GM21367 (cell line): ENCODE measurements at regions not wholly inside any gene's neighbourhood (a gene's known extent, or its start where the extent isn't known, plus 50 kb on each side); places are given as distances from the start of the nearest gene placed in this dataset.

Source experiments
- ATAC-seq: cut with Tn5 transposase; IDR thresholded peaks from one replicate; pipeline ENCODE4 v1.9.1; 2021; ENCODE audit not compliant: unreplicated experiment

DNA sequence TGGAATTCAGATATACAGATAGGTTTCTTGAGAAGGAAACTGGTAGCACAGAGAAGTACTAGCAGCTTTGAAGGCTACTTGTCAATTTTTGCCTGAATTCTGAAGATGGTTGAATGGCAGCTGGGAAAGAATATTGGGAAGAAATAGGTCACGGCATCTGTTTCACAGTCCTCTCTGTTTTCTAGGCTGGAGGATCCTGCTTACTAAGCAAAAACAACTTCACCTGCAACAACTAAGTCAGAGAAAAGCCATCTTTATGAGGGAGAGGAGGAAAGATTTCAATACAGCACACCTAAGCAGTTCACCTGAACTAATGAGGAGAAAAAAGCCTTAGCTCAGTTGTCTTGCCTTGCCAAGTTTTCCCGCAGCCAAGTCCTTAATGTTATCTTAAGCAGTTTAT lies 975.5 kb upstream of the EPHA7 start:
- no peak for ATAC-seq

DNA sequence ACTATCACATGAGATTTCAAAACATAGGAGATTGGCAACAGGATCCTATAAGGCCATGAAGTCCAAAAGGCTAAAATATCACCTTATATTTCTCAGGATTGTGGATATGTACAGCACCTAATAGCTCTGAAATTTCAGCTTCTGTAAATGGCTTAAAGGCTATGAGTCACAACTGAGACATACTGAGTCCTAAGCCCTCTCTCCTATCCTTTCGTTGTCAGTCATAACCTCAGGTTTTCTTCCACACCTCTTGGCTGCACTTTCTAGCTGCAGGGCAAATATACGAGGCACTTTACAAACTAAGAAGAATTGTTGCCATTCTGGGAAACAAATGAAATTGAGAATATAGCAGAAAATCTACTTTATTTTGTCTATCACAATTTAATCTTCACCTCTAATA lies 969.9 kb upstream of the EPHA7 start:
- no peak for ATAC-seq

GRCh38 chr6:94377835-94378234 lies 958.5 kb upstream of the EPHA7 start:
- no peak for ATAC-seq

DNA sequence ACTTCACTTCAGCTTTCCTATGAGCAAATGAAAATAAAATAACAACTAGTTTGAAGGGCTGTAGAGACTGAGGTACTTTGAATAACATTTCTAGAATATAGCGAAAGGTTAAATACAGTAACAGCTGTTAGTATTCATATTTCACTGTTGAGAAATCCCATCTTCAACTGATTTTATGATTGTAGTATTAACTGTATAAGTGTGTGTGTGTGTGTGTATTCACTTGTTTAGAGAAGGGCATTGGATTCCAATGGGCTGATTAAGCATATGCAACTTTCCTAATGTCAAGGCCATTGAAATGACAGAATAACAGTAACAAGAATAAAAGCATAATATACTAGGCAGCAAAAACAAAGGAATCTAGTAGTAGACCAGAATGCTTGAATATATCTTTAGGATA lies 957.5 kb upstream of the EPHA7 start:
- no peak for ATAC-seq

DNA sequence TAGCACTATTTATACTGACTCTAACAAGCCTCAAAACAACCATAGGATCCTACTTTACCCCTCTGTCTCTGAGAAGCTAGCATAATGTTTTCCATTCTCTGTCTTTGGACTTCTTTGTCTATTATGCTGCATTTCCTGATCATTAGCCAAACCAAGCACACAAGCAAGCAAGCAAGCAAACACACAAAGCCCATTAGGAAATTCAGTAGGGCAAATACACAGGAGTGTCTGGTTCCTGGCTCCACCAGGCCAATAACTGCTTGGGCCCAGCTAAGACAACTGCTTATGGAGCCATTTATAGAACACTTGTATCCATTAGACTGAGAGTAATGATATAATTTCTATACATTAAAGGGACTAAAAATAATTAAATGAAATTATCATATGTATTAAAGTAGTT lies 952.9 kb upstream of the EPHA7 start:
- no peak for ATAC-seq

- no peak for ATAC-seq
Measured at GRCh38 chr6:94367316-94367715, 948.0 kb upstream of the EPHA7 start.

DNA sequence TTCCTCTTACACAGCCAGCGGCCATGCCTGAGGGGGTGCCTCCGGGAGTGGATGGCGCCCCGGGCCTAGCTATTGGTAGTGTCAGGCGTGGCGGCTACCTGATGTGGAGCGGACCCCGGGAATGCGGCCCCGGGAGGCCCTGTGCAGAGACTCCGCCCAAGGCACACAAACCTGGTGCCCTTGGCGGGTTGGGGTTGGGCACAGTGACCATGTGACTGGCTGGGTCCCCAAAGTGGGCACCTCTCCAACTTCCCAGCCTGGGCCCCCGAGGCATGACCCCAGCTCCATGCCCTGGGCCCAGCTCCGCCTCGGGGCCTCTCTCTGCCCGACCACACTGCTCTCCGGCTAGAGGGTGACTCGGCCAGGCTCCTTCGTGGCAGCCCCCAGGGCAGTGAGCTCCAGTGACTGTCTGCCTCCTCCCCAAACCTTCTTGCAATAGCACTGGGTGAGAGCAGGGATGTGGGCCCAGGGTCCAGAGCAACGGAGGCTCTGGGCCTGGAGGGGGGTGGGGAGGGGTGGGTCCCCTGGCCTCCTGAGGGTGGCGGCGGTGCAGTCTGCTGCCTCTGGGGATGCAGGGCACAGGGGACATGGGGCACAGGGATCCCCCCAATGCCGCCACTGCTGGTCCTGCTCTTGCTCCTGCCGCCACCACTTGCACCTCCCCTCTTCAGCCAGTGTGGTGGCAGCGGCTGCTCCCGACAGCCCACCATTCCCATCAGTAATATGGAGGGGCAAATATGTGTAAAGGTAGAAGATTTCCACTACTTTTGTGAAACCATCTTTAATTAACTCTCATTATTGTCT lies 942.9 kb upstream of the EPHA7 start:
- no peak for ATAC-seq

- no peak for ATAC-seq
Measured at GRCh38 chr6:94361304-94362060, 942.1 kb upstream of the EPHA7 start.

- no peak for ATAC-seq
Measured at GRCh38 chr6:94357381-94357980, 938.1 kb upstream of the EPHA7 start.

DNA sequence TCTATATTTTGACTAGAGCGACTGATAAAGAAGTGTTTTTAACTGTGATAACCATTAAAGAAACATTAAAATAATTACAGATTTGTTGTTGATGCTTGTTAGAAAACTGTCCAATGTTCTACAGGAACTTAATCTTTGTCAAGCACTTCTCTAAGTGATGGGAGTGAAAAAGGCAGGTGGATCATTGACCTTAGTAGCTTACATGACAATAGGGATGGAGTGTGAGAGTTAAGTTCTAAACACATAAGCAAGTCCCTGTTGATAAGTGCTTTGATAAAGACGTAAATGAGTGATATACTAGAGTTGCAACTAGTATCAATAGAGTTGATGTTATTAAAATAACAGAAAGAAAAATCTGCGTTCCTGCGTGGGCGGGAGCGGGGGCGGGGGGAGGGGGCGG lies 931.5 kb upstream of the EPHA7 start:
- no peak for ATAC-seq

GRCh38 chr6:94349227-94349626 lies 929.9 kb upstream of the EPHA7 start:
- ATAC-seq = no peak

- ATAC-seq = no peak
Measured at GRCh38 chr6:94344866-94345265, 925.5 kb upstream of the EPHA7 start.

- ATAC-seq = no peak
Measured at GRCh38 chr6:94341173-94341572, 921.8 kb upstream of the EPHA7 start.

GRCh38 chr6:94323853-94324252 lies 904.5 kb upstream of the EPHA7 start:
- ATAC-seq = no peak

GRCh38 chr6:94300424-94301144 lies 881.2 kb upstream of the EPHA7 start:
- ATAC-seq = no peak

DNA sequence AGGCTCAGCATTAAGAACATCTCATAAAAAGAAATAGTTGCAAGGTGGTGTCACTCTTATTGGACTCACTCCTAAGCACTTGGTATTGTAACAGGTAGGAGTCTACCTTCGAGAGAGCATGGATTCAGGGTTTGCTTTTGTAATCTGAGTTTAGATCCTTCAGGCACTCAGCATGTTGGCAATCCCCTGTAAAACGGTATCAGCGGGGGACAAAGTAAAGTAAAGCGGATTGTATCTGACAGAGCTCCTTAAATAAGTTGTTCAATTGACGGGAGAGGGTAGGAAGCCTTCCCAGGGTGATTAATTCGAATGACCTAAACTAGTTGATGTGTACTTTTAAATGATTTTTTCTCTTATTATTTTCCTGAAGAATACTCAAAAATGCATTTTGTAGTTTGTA lies 869.8 kb upstream of the EPHA7 start:
- ATAC-seq = no peak

GRCh38 chr6:94278146-94278545 lies 858.8 kb upstream of the EPHA7 start:
- no peak for ATAC-seq

GRCh38 chr6:94272327-94272726 lies 853.0 kb upstream of the EPHA7 start:
- no peak for ATAC-seq

DNA sequence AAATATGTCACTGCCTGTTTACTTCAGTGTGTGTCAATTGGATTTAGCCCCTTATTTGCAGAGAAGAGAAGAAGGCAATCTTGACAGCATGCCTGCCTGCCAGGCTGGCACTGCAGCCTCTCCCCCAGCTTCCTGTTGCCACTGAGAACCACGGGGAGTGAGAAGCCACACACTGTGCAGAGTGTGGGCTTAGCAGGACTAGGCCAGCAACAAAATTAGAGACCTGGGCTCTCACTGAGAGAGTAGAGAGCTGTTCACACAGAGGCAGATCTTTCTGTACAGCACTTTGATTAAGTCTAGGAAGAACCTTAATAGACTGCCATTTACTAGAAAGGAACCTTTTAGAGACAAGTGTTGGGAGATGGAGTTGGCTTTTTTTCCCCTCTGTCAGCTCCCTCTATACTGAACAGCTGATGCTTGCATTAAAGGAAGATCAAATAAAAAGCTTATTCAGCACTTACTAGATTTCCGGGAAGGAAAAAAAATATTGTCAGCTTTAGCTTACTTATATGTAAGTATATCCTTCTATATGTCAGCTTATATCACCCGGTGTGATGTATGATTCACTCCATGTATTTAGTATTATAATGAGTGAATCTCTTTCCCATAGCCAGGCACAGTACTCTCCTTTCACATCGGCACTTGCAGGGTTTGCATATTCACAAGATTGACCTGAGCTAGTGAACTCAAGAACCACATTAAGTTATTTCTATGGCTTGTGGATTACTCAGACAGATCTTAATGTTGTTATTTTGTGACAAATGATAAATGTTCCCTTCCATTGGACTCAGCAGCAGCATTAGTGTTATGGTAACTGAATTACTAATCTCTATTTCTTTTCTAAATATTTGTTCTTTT lies 851.0 kb upstream of the EPHA7 start:
- ATAC-seq = no peak

DNA sequence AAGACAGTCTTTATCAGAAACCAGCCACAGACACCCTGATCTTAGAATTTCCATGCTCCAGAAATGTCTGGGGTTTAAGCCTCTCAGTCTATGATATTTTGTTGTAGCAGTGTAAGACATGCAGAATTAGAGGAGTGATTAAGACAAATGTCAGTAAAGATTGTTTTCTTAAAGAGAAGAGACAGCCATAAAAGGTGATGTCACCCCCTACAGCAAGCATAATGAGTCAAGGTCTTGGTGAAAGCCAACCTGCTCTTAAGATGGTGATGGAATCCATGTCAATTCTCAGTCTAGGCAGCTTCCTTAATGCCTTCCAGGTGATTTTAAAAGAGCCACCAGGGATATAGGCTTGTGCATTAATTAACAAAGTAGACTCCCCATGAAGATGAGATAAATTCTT lies 849.9 kb upstream of the EPHA7 start:
- ATAC-seq = no peak

GRCh38 chr6:94260765-94261164 lies 841.4 kb upstream of the EPHA7 start:
- no peak for ATAC-seq
